Ishikawa (cell line): ENCODE measurements at regions not wholly inside any gene's neighbourhood (a gene's known extent, or its start where the extent isn't known, plus 50 kb on each side); places are given as distances from the start of the nearest gene placed in this dataset.

Source experiments
- CEBPB ChIP-seq: IDR thresholded peaks from 2 replicates; pipeline ENCODE4 v1.6.1; 2012
- CREB1 ChIP-seq: IDR thresholded peaks from 2 replicates; pipeline ENCODE4 v1.6.1; 2012; ENCODE audit warnings: low read depth
- EGR1 ChIP-seq: IDR thresholded peaks from 2 replicates; pipeline ENCODE4 v1.6.1; 2012
- EP300 ChIP-seq: IDR thresholded peaks from 2 replicates; pipeline ENCODE4 v1.6.1; 2012; ENCODE audit warnings: borderline replicate concordance
- FOXM1 ChIP-seq: IDR thresholded peaks from 2 replicates; pipeline ENCODE4 v1.6.1; 2012; ENCODE audit warnings: low read depth, borderline replicate concordance
- MAX ChIP-seq: IDR thresholded peaks from 2 replicates; pipeline ENCODE4 v1.6.1; 2012
- NFIC ChIP-seq: IDR thresholded peaks from 2 replicates; pipeline ENCODE4 v1.6.1; 2012
- RAD21 ChIP-seq: IDR thresholded peaks from 2 replicates; pipeline ENCODE4 v1.6.1; 2012; ENCODE audit warnings: low read depth
- REST ChIP-seq: IDR thresholded peaks from 2 replicates; pipeline ENCODE4 v1.6.1; 2012; ENCODE audit warnings: low read depth, mild to moderate bottlenecking
- TAF1 ChIP-seq: IDR thresholded peaks from 2 replicates; pipeline ENCODE4 v1.6.1; 2012; ENCODE audit warnings: low read depth, mild to moderate bottlenecking
- TCF12 ChIP-seq: IDR thresholded peaks from 2 replicates; pipeline ENCODE4 v1.6.1; 2012; ENCODE audit warnings: low read depth
- TEAD4 ChIP-seq: IDR thresholded peaks from 2 replicates; pipeline ENCODE4 v1.6.1; 2012
- USF1 ChIP-seq: IDR thresholded peaks from 2 replicates; pipeline ENCODE4 v1.6.1; 2012
- YY1 ChIP-seq: IDR thresholded peaks from 2 replicates; pipeline ENCODE4 v1.6.1; 2012; ENCODE audit warnings: low read depth
- ZBTB7A ChIP-seq: IDR thresholded peaks from 2 replicates; pipeline ENCODE4 v1.6.1; 2012; ENCODE audit warnings: low read depth

- TF ChIP-seq MAX: no peak
- no peak for TF ChIP-seq CREB1
These were observed 509.6 kb upstream of the SUCLG2 start for GRCh38 chr3:68163968-68164367.

GRCh38 chr3:68163062-68163461 lies 508.6 kb upstream of the SUCLG2 start:
- no peak for TF ChIP-seq EGR1
- TF ChIP-seq USF1: no peak
- no peak for TF ChIP-seq REST
- TF ChIP-seq TCF12: no peak
- no peak for TF ChIP-seq TAF1
- no peak for TF ChIP-seq TEAD4
- no peak for TF ChIP-seq NFIC
- no peak for TF ChIP-seq CREB1
- TF ChIP-seq FOXM1: no peak
- TF ChIP-seq EP300: no peak
- no peak for TF ChIP-seq ZBTB7A
- no peak for TF ChIP-seq YY1
- TF ChIP-seq CEBPB: no peak
- TF ChIP-seq RAD21: no peak
- no peak for TF ChIP-seq MAX

GRCh38 chr3:68162644-68163043 lies 508.2 kb upstream of the SUCLG2 start:
- TF ChIP-seq TCF12: no peak
- TF ChIP-seq FOXM1: no peak
- no peak for TF ChIP-seq TAF1
- no peak for TF ChIP-seq NFIC
- TF ChIP-seq TEAD4: no peak
- TF ChIP-seq USF1: no peak
- no peak for TF ChIP-seq ZBTB7A
- TF ChIP-seq EP300: no peak
- no peak for TF ChIP-seq YY1
- TF ChIP-seq REST: no peak
- no peak for TF ChIP-seq CEBPB

GRCh38 chr3:68151359-68151758 lies 496.9 kb upstream of the SUCLG2 start:
- TF ChIP-seq TCF12 (no peak), REST (no peak), ZBTB7A (no peak), NFIC (no peak), MAX (no peak), FOXM1 (no peak), TEAD4 (no peak), USF1 (no peak), EGR1 (no peak), CEBPB (no peak), CREB1 (no peak), EP300 (no peak), TAF1 (no peak), RAD21 (no peak), YY1 (no peak)
